Right cardiac atrium (tissue), 5 donors: ENCODE measurements at regions not wholly inside any gene's neighbourhood (a gene's known extent, or its start where the extent isn't known, plus 50 kb on each side); places are given as distances from the start of the nearest gene placed in this dataset.

Experiments
- ATAC-seq, 2 donors: fragments of 200-7000 bp; cut with Tn5 transposase; one replicate each; pipeline versions ENCODE4 v1.8.0 to v1.9.1; 2020; ENCODE audit warnings: moderate library complexity in 2 of 2, mild to moderate bottlenecking in 1 of 2
- DNase-seq, 3 donors: peaks; one replicate each; pipeline ENCODE4 v3.0.0-alpha.2; 2020
- H3K27ac ChIP-seq: one replicate; pipeline ENCODE4 v1.5.1; 2013; ENCODE audit warnings: mild to moderate bottlenecking, low read length, control low read depth, moderate library complexity
- H3K27me3 ChIP-seq: one replicate; pipeline ENCODE4 v1.6.1; 2013; ENCODE audit not compliant: control insufficient read depth, insufficient read depth
- H3K4me1 ChIP-seq: one replicate; pipeline ENCODE4 v1.6.1; 2013; ENCODE audit warnings: low read length; ENCODE audit not compliant: control insufficient read depth, insufficient read depth
- H3K4me3 ChIP-seq: one replicate; pipeline ENCODE4 v1.5.1; 2013; ENCODE audit warnings: low read length, control low read depth
- H3K9me3 ChIP-seq: one replicate; pipeline ENCODE4 v1.6.1; 2013; ENCODE audit warnings: low read length; ENCODE audit not compliant: control insufficient read depth
- WGBS: extraction: QIAGEN DNeasy Blood & Tissue Kit; methylation state at CpG from one replicate; pipeline ENCODE4 v1.1.7; 2013; 5-methylcytosine and 5-hydroxymethylcytosine counted together
- intact Hi-C, 4 donors: fragments of 100-400 bp; cut with DNase I; formaldehyde crosslinking; loops; one replicate each; pipeline versions ENCODE4 v1.11.0 to v1.14.0; 2022 to 2023
- donor health status: healthy with polysubstance abuse.
- donor health status: DM: no; HTN: yes; CAD: no.
- donor health status: DM: no; HTN: no; CAD: no.
- donor health status: DM: no; HTN: yes; CAD: no; lungs with severe emphysema.
- donor health status: DM: yes; HTN: yes; CAD: no.

GRCh38 chr4:159552979-159553768 is 450.3 kb downstream of the RAPGEF2 start:
- DNase-seq, result no peak
- H3K9me3 ChIP-seq, result no peaks in the 10 kb centered on the region
- intact Hi-C loops, result no loop called here
- 94% methylated on average over 4 of the region's 4 CpGs for WGBS
- no peak overlapping the region for H3K27ac ChIP-seq
- no peak overlapping the region for H3K4me3 ChIP-seq
- no peak for ATAC-seq
- H3K4me1 ChIP-seq, result no peaks in the 10 kb centered on the region
- H3K27me3 ChIP-seq, result no peaks in the 10 kb centered on the region

GRCh38 chr4:159555873-159556272 is 453.0 kb downstream of the RAPGEF2 start:
- Histone ChIP-seq H3K4me3 (no peak overlapping the region), H3K27me3 (no peaks in the 10 kb centered on the region), H3K27ac (no peak overlapping the region), H3K9me3 (peaks cover 3% of the 10 kb centered on the region), H3K4me1 (no peaks in the 10 kb centered on the region)
- no peak for ATAC-seq
- no peak for DNase-seq
- intact Hi-C loops, result no loop called here

- no peak for DNase-seq
- Histone ChIP-seq H3K9me3 (peaks cover 3% of the 10 kb centered on the region), H3K27me3 (no peaks in the 10 kb centered on the region), H3K4me1 (no peaks in the 10 kb centered on the region), H3K4me3 (no peak overlapping the region), H3K27ac (no peak overlapping the region)
- WGBS, result 68% methylated on average over 1 of the region's 1 CpG
- ATAC-seq, result no peak
- intact Hi-C loops, result no loop called here
These were observed 459.5 kb downstream of the RAPGEF2 start for GRCh38 chr4:159562366-159562765.

- Histone ChIP-seq H3K4me3 (no peak overlapping the region), H3K27ac (no peak overlapping the region), H3K27me3 (no peaks in the 10 kb centered on the region), H3K9me3 (peaks cover 3% of the 10 kb centered on the region), H3K4me1 (no peaks in the 10 kb centered on the region)
- 40% methylated on average over 1 of the region's 1 CpG for WGBS
- ATAC-seq, result no peak
- intact Hi-C loops, result no loop called here
- DNase-seq, result no peak
These were observed 460.4 kb downstream of the RAPGEF2 start for GRCh38 chr4:159563257-159563656.

GRCh38 chr4:159564615-159565014 is 461.7 kb downstream of the RAPGEF2 start:
- Histone ChIP-seq H3K27me3 (no peaks in the 10 kb centered on the region), H3K9me3 (peaks cover 3% of the 10 kb centered on the region), H3K4me3 (no peak overlapping the region), H3K4me1 (no peaks in the 10 kb centered on the region), H3K27ac (no peak overlapping the region)
- ATAC-seq, result no peak
- no peak for DNase-seq
- whole genome bisulfite sequencing, result 83% methylated on average over 5 of the region's 5 CpGs
- intact Hi-C loops, result no loop called here

- H3K4me3 ChIP-seq, result no peak overlapping the region
- H3K9me3 ChIP-seq, result no peaks in the 10 kb centered on the region
- no peak for DNase-seq
- intact Hi-C loops, result no loop called here
- no peak for ATAC-seq
- no peaks in the 10 kb centered on the region for H3K4me1 ChIP-seq
- WGBS, result 25% methylated on average over 1 of the region's 1 CpG
- H3K27me3 ChIP-seq, result no peaks in the 10 kb centered on the region
- no peak overlapping the region for H3K27ac ChIP-seq
These were observed 463.9 kb downstream of the RAPGEF2 start for GRCh38 chr4:159566786-159567185.

- Histone ChIP-seq H3K27ac (no peak overlapping the region), H3K4me3 (no peak overlapping the region), H3K9me3 (no peaks in the 10 kb centered on the region), H3K27me3 (no peaks in the 10 kb centered on the region), H3K4me1 (no peaks in the 10 kb centered on the region)
- ATAC-seq, result no peak
- DNase-seq, result no peak
- intact Hi-C loops, result no loop called here
- 79% methylated on average over 2 of the region's 2 CpGs for WGBS
These were observed 474.4 kb downstream of the RAPGEF2 start for GRCh38 chr4:159577241-159577640.

GRCh38 chr4:159582685-159583084 is 479.8 kb downstream of the RAPGEF2 start:
- Histone ChIP-seq H3K27me3 (no peaks in the 10 kb centered on the region), H3K27ac (no peak overlapping the region), H3K4me3 (no peak overlapping the region), H3K9me3 (no peaks in the 10 kb centered on the region), H3K4me1 (no peaks in the 10 kb centered on the region)
- DNase-seq (no peak), ATAC-seq (no peak)
- intact Hi-C loops, result no loop called here

- Histone ChIP-seq H3K27ac (no peak overlapping the region), H3K9me3 (no peaks in the 10 kb centered on the region), H3K4me3 (no peak overlapping the region), H3K27me3 (no peaks in the 10 kb centered on the region), H3K4me1 (no peaks in the 10 kb centered on the region)
- intact Hi-C loops, result no loop called here
- DNase-seq, result no peak
- ATAC-seq, result no peak
- WGBS, result 62% methylated on average over 2 of the region's 2 CpGs
These were observed 490.1 kb downstream of the RAPGEF2 start for GRCh38 chr4:159592898-159593556.

- no peak for DNase-seq
- Histone ChIP-seq H3K27me3 (no peaks in the 10 kb centered on the region), H3K4me3 (no peak overlapping the region), H3K9me3 (no peaks in the 10 kb centered on the region), H3K4me1 (no peaks in the 10 kb centered on the region), H3K27ac (no peak overlapping the region)
- 38% methylated on average over 4 of the region's 4 CpGs for WGBS
- intact Hi-C loops, result no loop called here
- no peak for ATAC-seq
These were observed 490.8 kb downstream of the RAPGEF2 start for GRCh38 chr4:159593681-159594080.

- Histone ChIP-seq H3K4me3 (no peak overlapping the region), H3K27ac (no peak overlapping the region), H3K27me3 (no peaks in the 10 kb centered on the region), H3K9me3 (no peaks in the 10 kb centered on the region), H3K4me1 (no peaks in the 10 kb centered on the region)
- intact Hi-C loops, result no loop called here
- 70% methylated on average over 2 of the region's 2 CpGs for WGBS
- DNase-seq (no peak), ATAC-seq (no peak)
These were observed 491.7 kb downstream of the RAPGEF2 start for GRCh38 chr4:159594576-159594975.
